Neural cell (in vitro differentiated cells): ENCODE measurements at regions not wholly inside any gene's neighbourhood (a gene's known extent, or its start where the extent isn't known, plus 50 kb on each side); places are given as distances from the start of the nearest gene placed in this dataset.
"Not testable (repeated sequence)": the region's sequence is repeated elsewhere in the genome, so short reads cannot be mapped to it uniquely, and the experiment has no call there.

Experiments
- H2AFZ ChIP-seq: fragments of 200-600, 300-800 bp; sonication (generic), shearing (Covaris generic); 2 replicates; pipeline ENCODE4 v1.6.0; 2014; ENCODE audit warnings: low read depth, mild to moderate bottlenecking, antibody characterized with exemption, low read length, moderate library complexity
- H3F3A ChIP-seq: fragments of 200-600 bp; shearing (Covaris generic); 2 replicates; pipeline ENCODE4 v1.6.1; 2016; ENCODE audit warnings: mild to moderate bottlenecking, moderate library complexity, mixed read lengths, antibody characterized with exemption, low read length; ENCODE audit not compliant: insufficient read depth, poor library complexity, severe bottlenecking
- H3K27ac ChIP-seq: fragments of 200-600, 300-800 bp; sonication (generic), shearing (Covaris generic); 2 replicates; pipeline ENCODE4 v1.5.1; 2014; ENCODE audit warnings: mild to moderate bottlenecking, low read length, moderate library complexity
- H3K27me3 ChIP-seq: fragments of 300-800, 200-600 bp; sonication (generic), shearing (Covaris generic); 2 replicates; pipeline ENCODE4 v1.6.0; 2014; ENCODE audit warnings: mild to moderate bottlenecking, low read depth, low read length, moderate library complexity; ENCODE audit not compliant: insufficient read depth
- H3K36me3 ChIP-seq: fragments of 300-800, 200-600 bp; sonication (generic), shearing (Covaris generic); 2 replicates; pipeline ENCODE4 v1.5.1; 2014; ENCODE audit warnings: mild to moderate bottlenecking, antibody characterized with exemption, low read length, moderate library complexity; ENCODE audit not compliant: insufficient read depth
- H3K4me2 ChIP-seq: fragments of 300-800, 200-600 bp; sonication (generic), shearing (Covaris generic); 2 replicates; pipeline ENCODE4 v1.6.0; 2014; ENCODE audit warnings: mild to moderate bottlenecking, low read length
- H3K4me3 ChIP-seq: fragments of 300-800, 200-600 bp; sonication (generic), shearing (Covaris generic); 2 replicates; pipeline ENCODE4 v1.5.1; 2014; ENCODE audit warnings: mild to moderate bottlenecking, low read length, moderate library complexity
- H3K79me2 ChIP-seq: fragments of 200-600 bp; shearing (Covaris generic); replicated peaks from 2 replicates; pipeline ENCODE4 v1.6.0; 2014; ENCODE audit warnings: mild to moderate bottlenecking, low read length, moderate library complexity; ENCODE audit not compliant: insufficient read depth
- H3K9ac ChIP-seq: fragments of 300-800, 200-600 bp; sonication (generic), shearing (Covaris generic); 2 replicates; pipeline ENCODE4 v1.6.1; 2016; ENCODE audit warnings: mild to moderate bottlenecking, low read length, mixed read lengths
- H3K9me2 ChIP-seq: fragments of 200-600 bp; shearing (Covaris generic); 2 replicates; pipeline ENCODE4 v1.6.1; 2016; ENCODE audit warnings: mild to moderate bottlenecking, low read length, mixed read lengths; ENCODE audit not compliant: insufficient read depth
- H3K9me3 ChIP-seq: fragments of 200-600, 300-800 bp; sonication (generic), shearing (Covaris generic); 2 replicates; pipeline ENCODE4 v1.6.1; 2016; ENCODE audit warnings: mild to moderate bottlenecking, mixed run types, low read length, moderate library complexity, mixed read lengths
- H4K20me1 ChIP-seq: fragments of 200-600 bp; shearing (Covaris generic); 2 replicates; pipeline ENCODE4 v1.6.1; 2016; ENCODE audit warnings: mild to moderate bottlenecking, mixed run types; ENCODE audit not compliant: insufficient read depth
- EP300 ChIP-seq: fragments of 450-650 bp; conservative IDR thresholded peaks from 2 replicates; pipeline ENCODE4 v1.6.1; 2014; ENCODE audit warnings: antibody characterized with exemption, mild to moderate bottlenecking, moderate library complexity; ENCODE audit not compliant: poor library complexity, severe bottlenecking
- EZH2 ChIP-seq: fragments of 200-600, 300-800 bp; shearing (Covaris generic), sonication (generic); IDR thresholded peaks from 2 replicates; pipeline ENCODE4 v1.6.1; 2014; ENCODE audit warnings: antibody characterized with exemption, low read length, borderline replicate concordance, mild to moderate bottlenecking; ENCODE audit not compliant: insufficient read depth, poor library complexity, severe bottlenecking
- POLR2AphosphoS5 ChIP-seq: IDR thresholded peaks from 2 replicates; pipeline ENCODE4 v1.6.1; 2012
- RAD21 ChIP-seq: fragments of 450-650 bp; conservative IDR thresholded peaks from 2 replicates; pipeline ENCODE4 v1.6.1; 2014; ENCODE audit warnings: antibody characterized with exemption, mild to moderate bottlenecking, moderate library complexity
- SMC3 ChIP-seq: fragments of 450-650 bp; conservative IDR thresholded peaks from 2 replicates; pipeline ENCODE4 v1.6.1; 2014; ENCODE audit warnings: antibody characterized with exemption, mild to moderate bottlenecking, moderate library complexity; ENCODE audit not compliant: poor library complexity
- TAF1 ChIP-seq: IDR thresholded peaks from 2 replicates; pipeline ENCODE4 v1.6.1; 2012; ENCODE audit warnings: low read depth
- TF ChIP-seq, protein P1 (sequence below): fragments of 450-650 bp; IDR thresholded peaks from 2 replicates; pipeline ENCODE4 v1.5.1; 2014; ENCODE audit warnings: antibody characterized with exemption, mild to moderate bottlenecking, moderate library complexity; ENCODE audit not compliant: poor library complexity, severe bottlenecking
- TF ChIP-seq, protein P2 (sequence below): IDR thresholded peaks from 2 replicates; pipeline ENCODE4 v1.6.1; 2012; ENCODE audit warnings: borderline replicate concordance

GRCh38 chr11:7143908-7144307 lies 55.1 kb downstream of the RBMXL2 start:
- Histone ChIP-seq H3K9ac (no peak overlapping the region), H2AFZ (no peak overlapping the region), H3K36me3 (no peaks in the 10 kb centered on the region), H3K9me3 (no peaks in the 10 kb centered on the region), H3F3A (no peaks in the 10 kb centered on the region), H3K79me2 (no peaks in the 10 kb centered on the region), H3K4me3 (no peak overlapping the region), H3K9me2 (no peaks in the 10 kb centered on the region), H3K27me3 (no peaks in the 10 kb centered on the region), H3K4me2 (no peak overlapping the region), H4K20me1 (no peaks in the 10 kb centered on the region), H3K27ac (no peak overlapping the region)
- TF ChIP-seq, protein P1, sequence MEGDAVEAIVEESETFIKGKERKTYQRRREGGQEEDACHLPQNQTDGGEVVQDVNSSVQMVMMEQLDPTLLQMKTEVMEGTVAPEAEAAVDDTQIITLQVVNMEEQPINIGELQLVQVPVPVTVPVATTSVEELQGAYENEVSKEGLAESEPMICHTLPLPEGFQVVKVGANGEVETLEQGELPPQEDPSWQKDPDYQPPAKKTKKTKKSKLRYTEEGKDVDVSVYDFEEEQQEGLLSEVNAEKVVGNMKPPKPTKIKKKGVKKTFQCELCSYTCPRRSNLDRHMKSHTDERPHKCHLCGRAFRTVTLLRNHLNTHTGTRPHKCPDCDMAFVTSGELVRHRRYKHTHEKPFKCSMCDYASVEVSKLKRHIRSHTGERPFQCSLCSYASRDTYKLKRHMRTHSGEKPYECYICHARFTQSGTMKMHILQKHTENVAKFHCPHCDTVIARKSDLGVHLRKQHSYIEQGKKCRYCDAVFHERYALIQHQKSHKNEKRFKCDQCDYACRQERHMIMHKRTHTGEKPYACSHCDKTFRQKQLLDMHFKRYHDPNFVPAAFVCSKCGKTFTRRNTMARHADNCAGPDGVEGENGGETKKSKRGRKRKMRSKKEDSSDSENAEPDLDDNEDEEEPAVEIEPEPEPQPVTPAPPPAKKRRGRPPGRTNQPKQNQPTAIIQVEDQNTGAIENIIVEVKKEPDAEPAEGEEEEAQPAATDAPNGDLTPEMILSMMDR = peak; percentile 79
- peak; percentile 85 for TF ChIP-seq SMC3
- TF ChIP-seq, protein P2, sequence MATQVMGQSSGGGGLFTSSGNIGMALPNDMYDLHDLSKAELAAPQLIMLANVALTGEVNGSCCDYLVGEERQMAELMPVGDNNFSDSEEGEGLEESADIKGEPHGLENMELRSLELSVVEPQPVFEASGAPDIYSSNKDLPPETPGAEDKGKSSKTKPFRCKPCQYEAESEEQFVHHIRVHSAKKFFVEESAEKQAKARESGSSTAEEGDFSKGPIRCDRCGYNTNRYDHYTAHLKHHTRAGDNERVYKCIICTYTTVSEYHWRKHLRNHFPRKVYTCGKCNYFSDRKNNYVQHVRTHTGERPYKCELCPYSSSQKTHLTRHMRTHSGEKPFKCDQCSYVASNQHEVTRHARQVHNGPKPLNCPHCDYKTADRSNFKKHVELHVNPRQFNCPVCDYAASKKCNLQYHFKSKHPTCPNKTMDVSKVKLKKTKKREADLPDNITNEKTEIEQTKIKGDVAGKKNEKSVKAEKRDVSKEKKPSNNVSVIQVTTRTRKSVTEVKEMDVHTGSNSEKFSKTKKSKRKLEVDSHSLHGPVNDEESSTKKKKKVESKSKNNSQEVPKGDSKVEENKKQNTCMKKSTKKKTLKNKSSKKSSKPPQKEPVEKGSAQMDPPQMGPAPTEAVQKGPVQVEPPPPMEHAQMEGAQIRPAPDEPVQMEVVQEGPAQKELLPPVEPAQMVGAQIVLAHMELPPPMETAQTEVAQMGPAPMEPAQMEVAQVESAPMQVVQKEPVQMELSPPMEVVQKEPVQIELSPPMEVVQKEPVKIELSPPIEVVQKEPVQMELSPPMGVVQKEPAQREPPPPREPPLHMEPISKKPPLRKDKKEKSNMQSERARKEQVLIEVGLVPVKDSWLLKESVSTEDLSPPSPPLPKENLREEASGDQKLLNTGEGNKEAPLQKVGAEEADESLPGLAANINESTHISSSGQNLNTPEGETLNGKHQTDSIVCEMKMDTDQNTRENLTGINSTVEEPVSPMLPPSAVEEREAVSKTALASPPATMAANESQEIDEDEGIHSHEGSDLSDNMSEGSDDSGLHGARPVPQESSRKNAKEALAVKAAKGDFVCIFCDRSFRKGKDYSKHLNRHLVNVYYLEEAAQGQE = no peak
- TF ChIP-seq RAD21 = peak; percentile 85

DNA sequence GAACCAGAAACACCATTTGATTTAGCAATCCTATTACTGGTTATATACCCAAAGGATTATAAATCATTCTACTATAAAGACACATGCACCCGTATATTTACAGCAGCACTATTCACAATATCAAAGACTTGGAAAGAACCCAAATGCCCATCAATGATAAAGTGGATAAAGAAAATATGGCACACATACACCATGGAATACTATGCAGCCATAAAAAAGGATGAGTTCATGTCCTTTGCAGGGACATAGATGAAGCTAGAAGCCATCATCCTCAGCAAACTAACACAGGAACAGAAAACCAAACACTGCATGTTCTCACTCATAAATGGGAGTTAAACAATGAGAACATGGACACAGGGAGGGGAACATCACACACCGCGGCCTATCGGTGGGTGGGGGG lies 61.3 kb downstream of the RBMXL2 start:
- H3K9ac ChIP-seq, H3K4me2 ChIP-seq, H3K27me3 ChIP-seq, H3K4me3 ChIP-seq, H4K20me1 ChIP-seq, H3K27ac ChIP-seq, H3K9me3 ChIP-seq, H3K79me2 ChIP-seq, H2AFZ ChIP-seq, H3K36me3 ChIP-seq, H3K9me2 ChIP-seq, H3F3A ChIP-seq: not testable (repeated sequence)

- no peak overlapping the region for H3K4me3 ChIP-seq
These were observed 66.1 kb downstream of the RBMXL2 start for GRCh38 chr11:7154881-7155361.

More at GRCh38 chr11:7154881-7155361, 66.1 kb downstream of the RBMXL2 start:
- H3K36me3 ChIP-seq = no peaks in the 10 kb centered on the region
- H3K4me2 ChIP-seq = no peak overlapping the region
- TF ChIP-seq EP300 (no peak), TAF1 (no peak), EZH2 (no peak), POLR2AphosphoS5 (no peak)
- TF ChIP-seq, protein P1 = no peak
- H3K27me3 ChIP-seq = no peaks in the 10 kb centered on the region
- no peak overlapping the region for H3K27ac ChIP-seq
- no peak overlapping the region for H2AFZ ChIP-seq
- H3K79me2 ChIP-seq = no peaks in the 10 kb centered on the region
- H3F3A ChIP-seq = no peaks in the 10 kb centered on the region
- H4K20me1 ChIP-seq = no peaks in the 10 kb centered on the region
- no peak overlapping the region for H3K9ac ChIP-seq
- no peaks in the 10 kb centered on the region for H3K9me2 ChIP-seq
- H3K9me3 ChIP-seq = no peaks in the 10 kb centered on the region
